HEK293T (cell line): ENCODE measurements at regions not wholly inside any gene's neighbourhood (a gene's known extent, or its start where the extent isn't known, plus 50 kb on each side); places are given as distances from the start of the nearest gene placed in this dataset.

Experiments
- ARNT ChIP-seq: fragments of 450-650 bp; IDR thresholded peaks from 2 replicates; pipeline ENCODE4 v1.6.1; 2017; ENCODE audit warnings: mild to moderate bottlenecking
- CTBP1 ChIP-seq: fragments of 450-650 bp; IDR thresholded peaks from 2 replicates; pipeline ENCODE4 v1.6.1; 2016; ENCODE audit warnings: borderline replicate concordance
- FOXM1 ChIP-seq: fragments of 450-650 bp; IDR thresholded peaks from 2 replicates; pipeline ENCODE4 v1.6.1; 2017; ENCODE audit warnings: mild to moderate bottlenecking, borderline replicate concordance
- NFRKB ChIP-seq: fragments of 450-650 bp; IDR thresholded peaks from 2 replicates; pipeline ENCODE4 v1.6.1; 2016; ENCODE audit warnings: mild to moderate bottlenecking, moderate library complexity
- PKNOX1 ChIP-seq: fragments of 450-650 bp; IDR thresholded peaks from 2 replicates; pipeline ENCODE4 v1.6.1; 2016
- SUZ12 ChIP-seq: fragments of 450-650 bp; IDR thresholded peaks from 2 replicates; pipeline ENCODE4 v1.6.1; 2016; ENCODE audit warnings: mild to moderate bottlenecking
- TARDBP ChIP-seq: fragments of 450-650 bp; IDR thresholded peaks from 2 replicates; pipeline ENCODE4 v1.6.1; 2016
- ZNF384 ChIP-seq: fragments of 450-650 bp; IDR thresholded peaks from 2 replicates; pipeline ENCODE4 v1.6.1; 2016

DNA sequence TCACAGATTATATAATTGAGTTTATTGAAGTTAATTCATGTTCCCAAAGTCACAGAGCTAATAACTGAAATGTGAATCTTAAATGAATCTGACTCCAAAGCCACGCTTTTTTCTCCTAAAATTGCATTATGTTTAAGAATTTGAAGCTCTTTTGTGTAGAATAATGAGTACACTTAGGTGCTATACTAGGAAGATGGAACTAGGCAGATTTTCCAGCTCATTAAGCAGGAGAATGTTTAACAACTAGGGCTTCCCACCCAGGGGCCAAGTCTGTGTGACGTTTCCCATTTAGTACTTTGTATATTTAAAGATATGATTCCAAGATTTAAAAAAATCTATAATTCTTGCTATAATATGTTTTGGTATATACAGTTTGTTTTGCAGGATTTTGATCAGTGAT, 169.5 kb downstream of the KIF20B start:
- TF ChIP-seq FOXM1, result no peak
- no peak for TF ChIP-seq NFRKB
- no peak for TF ChIP-seq CTBP1
- no peak for TF ChIP-seq ZNF384
- no peak for TF ChIP-seq SUZ12
- TF ChIP-seq ARNT, result no peak
- no peak for TF ChIP-seq TARDBP
- no peak for TF ChIP-seq PKNOX1
